ENCODE measurements at regions not wholly inside any gene's neighbourhood (a gene's known extent, or its start where the extent isn't known, plus 50 kb on each side); places are given as distances from the start of the nearest gene placed in this dataset. TPM values are rescaled to one million over a fixed set of nuclear protein-coding genes. Genes with fewer than 3 reads are reported as not detected.

DNA sequence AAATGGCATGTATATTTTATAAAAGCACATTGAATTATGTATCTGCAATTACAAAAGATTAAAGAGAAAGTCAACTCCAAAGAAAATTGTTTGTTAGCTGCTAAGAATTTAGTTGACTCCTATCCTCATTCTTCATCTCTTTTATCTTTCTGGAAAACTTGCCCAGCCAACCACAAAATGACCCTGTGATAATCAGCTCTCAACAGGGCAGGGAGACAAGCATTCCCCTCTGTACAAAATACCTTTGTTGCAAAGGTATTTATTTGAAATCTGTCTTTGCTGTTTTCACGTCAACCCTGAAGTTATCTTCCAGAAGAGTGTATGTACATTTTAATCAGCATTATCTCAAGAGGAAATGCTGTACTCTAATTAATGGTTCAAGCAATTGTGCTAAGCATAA, 191.1 kb upstream of the DDI1 start:
- no peak overlapping the region for H3K27ac ChIP-seq (ENCODE audit: low read depth)
- H3K4me3 ChIP-seq (ENCODE audit: low read depth, low read length) = no peak overlapping the region
- H3K36me3 ChIP-seq (ENCODE audit: insufficient read depth) = no peaks in the 10 kb centered on the region
- WGBS = 31% methylated on average over 1 of the region's 1 CpG
- H3K4me1 ChIP-seq (ENCODE audit: insufficient read depth) = peaks cover 3% of the 10 kb centered on the region
- no peak for DNase-seq (ENCODE audit: extremely low spot score)

DNA sequence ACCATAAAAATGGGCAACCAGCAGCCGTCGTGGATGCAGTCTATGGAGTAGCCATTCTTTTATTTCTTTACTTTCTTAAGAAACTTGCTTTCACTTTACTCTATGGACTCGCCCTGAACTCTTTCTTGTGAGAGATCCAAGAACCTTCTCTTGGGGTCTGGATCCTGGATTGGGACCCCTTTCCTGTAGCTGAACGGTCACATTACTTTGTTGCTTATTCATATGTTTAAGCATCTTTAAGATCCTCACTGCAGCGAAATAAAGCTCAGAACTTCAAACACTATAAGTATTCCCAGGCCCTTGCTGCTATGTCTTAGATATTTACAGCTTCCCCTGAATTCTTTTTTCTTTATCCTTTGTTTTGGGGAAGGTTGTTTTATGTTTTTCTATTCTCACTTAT, 187.8 kb upstream of the DDI1 start:
- Histone ChIP-seq H3K27ac (ENCODE audit: low read depth) (no peak overlapping the region), H3K4me1 (ENCODE audit: insufficient read depth) (peaks cover 1% of the 10 kb centered on the region)
- WGBS = 89% methylated on average over 5 of the region's 5 CpGs

DNA sequence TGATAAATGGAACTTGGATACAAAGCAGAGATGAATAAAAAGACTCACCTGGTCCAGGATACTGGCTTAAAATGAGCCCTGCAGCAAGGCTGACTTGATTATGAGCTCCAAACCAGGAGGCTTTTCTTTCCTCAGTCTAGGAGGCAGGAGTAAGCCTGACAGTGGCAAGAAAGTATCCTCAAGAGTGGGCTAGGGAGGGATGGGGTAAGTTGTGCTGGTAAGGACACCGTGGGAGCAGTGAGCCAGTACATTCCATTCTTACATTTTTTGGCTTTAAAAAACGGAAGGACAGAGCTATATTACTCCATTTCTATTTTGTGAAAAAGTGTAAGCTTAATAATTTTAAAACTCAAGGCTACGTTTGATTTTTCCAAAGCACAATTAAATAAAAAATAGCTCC, 187.1 kb upstream of the DDI1 start:
- Histone ChIP-seq H3K36me3 (ENCODE audit: insufficient read depth) (no peaks in the 10 kb centered on the region), H3K4me3 (ENCODE audit: low read depth, low read length) (no peak overlapping the region), H3K27ac (ENCODE audit: low read depth) (no peak overlapping the region), H3K4me1 (ENCODE audit: insufficient read depth) (peaks cover 1% of the 10 kb centered on the region)
- 45% methylated on average over 3 of the region's 3 CpGs for WGBS
- DNase-seq (ENCODE audit: extremely low spot score) = no peak

More for the DNA sequence above, 187.8 kb upstream of the DDI1 start:
- Histone ChIP-seq H3K4me3 (ENCODE audit: low read depth, low read length) (no peak overlapping the region), H3K36me3 (ENCODE audit: insufficient read depth) (no peaks in the 10 kb centered on the region)
- no peak for DNase-seq (ENCODE audit: extremely low spot score)

DNA sequence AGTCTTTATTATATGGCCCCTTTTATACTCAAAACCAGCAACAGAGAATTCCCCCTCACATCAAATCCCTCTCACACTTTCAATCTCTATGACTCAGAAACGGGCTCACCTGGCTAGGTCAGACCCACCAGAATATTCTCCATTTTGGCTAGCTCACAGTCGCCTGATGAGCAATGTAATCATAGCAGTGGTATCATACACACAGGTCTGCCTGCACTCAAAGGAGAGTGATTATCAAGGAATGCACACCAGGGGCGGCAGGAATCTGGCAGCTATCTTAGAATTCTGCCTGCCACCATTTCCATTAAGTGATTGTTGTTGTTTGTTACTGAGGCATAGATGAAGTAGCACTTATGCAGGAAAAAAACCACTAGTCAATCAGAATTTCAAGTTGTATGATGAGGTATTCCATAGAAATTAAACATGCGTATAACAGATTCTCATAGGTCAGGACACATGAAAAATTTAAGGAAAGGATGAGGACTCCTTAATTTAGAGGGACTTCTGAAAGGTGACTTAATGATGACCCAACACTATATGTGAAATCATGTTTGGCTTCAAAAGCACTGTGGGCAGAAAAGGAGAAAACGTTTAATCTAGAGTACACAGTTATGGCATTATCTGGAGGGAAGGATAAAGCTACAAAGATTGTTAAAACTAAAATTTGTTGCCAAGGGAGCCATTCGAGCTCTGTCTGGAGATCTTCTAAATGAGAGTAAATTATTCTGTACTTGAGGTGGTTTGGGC, 185.8 kb upstream of the DDI1 start:
- Histone ChIP-seq H3K4me1 (ENCODE audit: insufficient read depth) (peaks cover 1% of the 10 kb centered on the region), H3K36me3 (ENCODE audit: insufficient read depth) (no peaks in the 10 kb centered on the region), H3K4me3 (ENCODE audit: low read depth, low read length) (no peak overlapping the region), H3K27ac (ENCODE audit: low read depth) (no peak overlapping the region)
- no peak for DNase-seq (ENCODE audit: extremely low spot score)
- 60% methylated on average over 6 of the region's 6 CpGs for WGBS

DNA sequence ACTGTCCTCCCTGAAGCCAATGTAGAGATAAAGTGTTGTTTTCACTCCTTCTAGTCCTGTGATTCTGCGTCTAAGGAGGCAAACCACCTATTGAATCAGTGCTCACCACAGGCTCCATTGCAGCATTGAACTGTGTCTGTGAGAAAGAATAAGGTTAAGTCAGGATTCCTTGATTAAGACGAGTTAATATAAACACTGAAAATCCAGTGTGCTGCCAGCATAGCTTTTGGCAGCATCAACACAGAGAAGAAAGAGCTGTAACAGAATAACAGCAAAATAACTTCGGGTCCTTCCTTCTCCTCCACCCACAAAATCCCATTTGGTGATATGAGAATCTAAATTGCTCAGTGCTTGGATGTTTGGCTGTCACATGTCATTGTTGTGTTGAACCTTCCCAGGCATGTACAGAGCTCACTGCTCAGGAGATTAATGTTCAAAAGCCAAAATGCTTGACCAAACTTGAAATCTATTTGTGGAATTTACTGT, 185.2 kb upstream of the DDI1 start:
- no peak overlapping the region for H3K27ac ChIP-seq (ENCODE audit: low read depth)
- no peaks in the 10 kb centered on the region for H3K36me3 ChIP-seq (ENCODE audit: insufficient read depth)
- DNase-seq (ENCODE audit: extremely low spot score) = no peak
- WGBS = 21% methylated on average over 3 of the region's 3 CpGs
- no peak overlapping the region for H3K4me3 ChIP-seq (ENCODE audit: low read depth, low read length)
- peaks cover 1% of the 10 kb centered on the region for H3K4me1 ChIP-seq (ENCODE audit: insufficient read depth)

Small RNA genes lying in the stretch of these regions (small RNA-seq; reads per million reads assigned to genes)
- not detected for gene MIR4693
